ENCODE measurements at regions not wholly inside any gene's neighbourhood (a gene's known extent, or its start where the extent isn't known, plus 50 kb on each side); places are given as distances from the start of the nearest gene placed in this dataset.

DNA sequence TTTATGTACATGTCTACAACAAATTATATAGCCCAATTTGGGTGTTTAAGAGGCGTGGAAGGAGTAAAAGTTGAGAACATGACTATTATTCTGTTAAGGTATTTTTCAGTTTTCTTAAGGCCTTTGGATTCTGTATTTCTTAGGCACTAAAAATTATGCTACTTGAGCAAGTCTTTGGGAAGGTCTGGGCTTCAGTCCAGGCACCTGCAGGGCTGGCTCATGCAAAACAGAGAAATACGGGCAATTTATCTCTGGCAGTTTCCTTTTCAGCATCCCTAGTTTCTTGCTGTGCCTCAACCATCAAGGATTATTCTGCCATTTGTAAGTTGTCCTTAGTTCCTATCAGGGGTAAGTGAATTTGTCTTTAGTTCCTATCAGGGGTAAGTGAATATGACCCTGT is 358.8 kb upstream of the B3GALT2 start (continued):
- no peak for TF ChIP-seq FIP1L1 (IDR thresholded peaks at IDR 0.05; ENCODE audit: low read depth, low read length, poor library complexity, severe bottlenecking)
- no peak for TF ChIP-seq ELF1 (tag; IDR thresholded peaks at IDR 0.05)
- no peak for TF ChIP-seq KLF1 (tag; IDR thresholded peaks at IDR 0.05)
- TF ChIP-seq CAMTA2 (CRISPR knock-in tag; conservative IDR thresholded peaks at IDR 0.05) = no peak
- TF ChIP-seq, protein P1, sequence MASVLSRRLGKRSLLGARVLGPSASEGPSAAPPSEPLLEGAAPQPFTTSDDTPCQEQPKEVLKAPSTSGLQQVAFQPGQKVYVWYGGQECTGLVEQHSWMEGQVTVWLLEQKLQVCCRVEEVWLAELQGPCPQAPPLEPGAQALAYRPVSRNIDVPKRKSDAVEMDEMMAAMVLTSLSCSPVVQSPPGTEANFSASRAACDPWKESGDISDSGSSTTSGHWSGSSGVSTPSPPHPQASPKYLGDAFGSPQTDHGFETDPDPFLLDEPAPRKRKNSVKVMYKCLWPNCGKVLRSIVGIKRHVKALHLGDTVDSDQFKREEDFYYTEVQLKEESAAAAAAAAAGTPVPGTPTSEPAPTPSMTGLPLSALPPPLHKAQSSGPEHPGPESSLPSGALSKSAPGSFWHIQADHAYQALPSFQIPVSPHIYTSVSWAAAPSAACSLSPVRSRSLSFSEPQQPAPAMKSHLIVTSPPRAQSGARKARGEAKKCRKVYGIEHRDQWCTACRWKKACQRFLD (CRISPR knock-in tag; IDR thresholded peaks at IDR 0.05) = no peak

DNA sequence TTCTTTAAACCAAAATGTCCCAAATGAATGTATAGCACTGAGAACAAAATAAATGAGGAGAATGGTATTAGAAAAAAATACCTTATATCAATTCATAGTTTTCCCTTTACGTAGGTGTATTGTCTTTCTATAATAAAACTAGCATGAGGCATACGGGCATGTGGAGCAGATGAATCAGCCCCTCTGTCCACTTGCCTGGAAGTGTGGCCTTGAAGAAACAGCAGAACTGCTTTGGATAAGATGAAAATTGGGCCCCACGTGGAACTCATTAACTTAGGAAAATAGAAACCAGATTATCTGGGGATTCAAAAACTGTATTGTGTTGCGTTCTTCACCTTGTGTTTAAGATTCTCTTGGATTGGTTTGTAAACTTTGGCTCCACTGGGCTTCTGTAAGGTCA is 356.8 kb upstream of the B3GALT2 start:
- intact Hi-C loops (cut with micrococcal nuclease) (no loop called here), in situ Hi-C loops (cut with MboI) (no loop called here)
- H3K4me3 ChIP-seq = no peak overlapping the region
- ATAC-seq = no peak
- H2AFZ ChIP-seq (ENCODE audit: low read depth, low read length) = no peak overlapping the region
- FAIRE-seq = no peak
- no peaks in the 10 kb centered on the region for H3K9me1 ChIP-seq (ENCODE audit: control insufficient read depth, insufficient read depth, low read length)
- no peak for DNase-seq (ENCODE audit: extremely low read depth in 1 of 4, low spot score in 3 of 4)
- BruUV-seq (replicated peaks) = no TSS peak
- WGBS (ENCODE audit: insufficient coverage, low coverage, missing lambda C conversion rate) = 0% methylated on average over 4 of the region's 4 CpGs
- H4K20me1 ChIP-seq (replicated peaks; ENCODE audit: control insufficient read depth, insufficient read depth, low read length) = no peaks in the 10 kb centered on the region
- no peaks in the 10 kb centered on the region for H3K9me3 ChIP-seq (replicated peaks; ENCODE audit: control insufficient read depth, insufficient read depth, low read depth, low read length)
- ChIA-PET CTCF (ENCODE audit: low intra/inter-chr PET ratio) (no interaction called here), POLR2A (no interaction called here)
- H3K79me2 ChIP-seq (ENCODE audit: control insufficient read depth, insufficient read depth, low read length) = no peaks in the 10 kb centered on the region
- no peaks in the 10 kb centered on the region for H3K27me3 ChIP-seq (ENCODE audit: control insufficient read depth in 2 of 2, insufficient read depth in 2 of 2, low read length in 2 of 2)
- H3K36me3 ChIP-seq (ENCODE audit: control insufficient read depth, insufficient read depth, low read length) = no peaks in the 10 kb centered on the region
- no peak overlapping the region for H3K27ac ChIP-seq (ENCODE audit: extremely low read depth, low read depth, low read length)
- H3K9ac ChIP-seq (ENCODE audit: insufficient read depth in 1 of 2, low read depth in 2 of 2, low read length in 2 of 2) = no peak overlapping the region
- H3K4me2 ChIP-seq (ENCODE audit: insufficient read depth, low read length) = no peak overlapping the region
- no peaks in the 10 kb centered on the region for H3K4me1 ChIP-seq (replicated peaks in 1 of 2; ENCODE audit: control insufficient read depth in 2 of 2, insufficient read depth in 2 of 2, low read length in 2 of 2)
- TF ChIP-seq TCF7L2 (IDR thresholded peaks at IDR 0.05; ENCODE audit: low read depth, low read length) (no peak), EGR1 (conservative IDR thresholded peaks at IDR 0.05) (no peak), TEAD4 (IDR thresholded peaks at IDR 0.05; ENCODE audit: low read length) (no peak), TEAD4 (CRISPR knock-in tag; IDR thresholded peaks at IDR 0.05; ENCODE audit: borderline replicate concordance) (no peak), HEY1 (CRISPR knock-in tag; IDR thresholded peaks at IDR 0.05; ENCODE audit: borderline replicate concordance) (no peak), RNF2 (IDR thresholded peaks at IDR 0.05) (no peak), KAT8 (IDR thresholded peaks at IDR 0.05; ENCODE audit: low read depth) (no peak), FUS (optimal IDR thresholded peaks at IDR 0.05; ENCODE audit: low read depth, low read length) (no peak), MTA2 (IDR thresholded peaks at IDR 0.05; ENCODE audit: low read depth) (no peak), ZNF695 (CRISPR knock-in tag; IDR thresholded peaks at IDR 0.05) (no peak), POLR3G (IDR thresholded peaks at IDR 0.05; ENCODE audit: extremely low read depth, insufficient read length, insufficient replicate concordance) (no peak)
- TF ChIP-seq, protein P2, sequence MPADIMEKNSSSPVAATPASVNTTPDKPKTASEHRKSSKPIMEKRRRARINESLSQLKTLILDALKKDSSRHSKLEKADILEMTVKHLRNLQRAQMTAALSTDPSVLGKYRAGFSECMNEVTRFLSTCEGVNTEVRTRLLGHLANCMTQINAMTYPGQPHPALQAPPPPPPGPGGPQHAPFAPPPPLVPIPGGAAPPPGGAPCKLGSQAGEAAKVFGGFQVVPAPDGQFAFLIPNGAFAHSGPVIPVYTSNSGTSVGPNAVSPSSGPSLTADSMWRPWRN (IDR thresholded peaks at IDR 0.05; ENCODE audit: low read depth) = no peak
- TF ChIP-seq, protein P3, sequence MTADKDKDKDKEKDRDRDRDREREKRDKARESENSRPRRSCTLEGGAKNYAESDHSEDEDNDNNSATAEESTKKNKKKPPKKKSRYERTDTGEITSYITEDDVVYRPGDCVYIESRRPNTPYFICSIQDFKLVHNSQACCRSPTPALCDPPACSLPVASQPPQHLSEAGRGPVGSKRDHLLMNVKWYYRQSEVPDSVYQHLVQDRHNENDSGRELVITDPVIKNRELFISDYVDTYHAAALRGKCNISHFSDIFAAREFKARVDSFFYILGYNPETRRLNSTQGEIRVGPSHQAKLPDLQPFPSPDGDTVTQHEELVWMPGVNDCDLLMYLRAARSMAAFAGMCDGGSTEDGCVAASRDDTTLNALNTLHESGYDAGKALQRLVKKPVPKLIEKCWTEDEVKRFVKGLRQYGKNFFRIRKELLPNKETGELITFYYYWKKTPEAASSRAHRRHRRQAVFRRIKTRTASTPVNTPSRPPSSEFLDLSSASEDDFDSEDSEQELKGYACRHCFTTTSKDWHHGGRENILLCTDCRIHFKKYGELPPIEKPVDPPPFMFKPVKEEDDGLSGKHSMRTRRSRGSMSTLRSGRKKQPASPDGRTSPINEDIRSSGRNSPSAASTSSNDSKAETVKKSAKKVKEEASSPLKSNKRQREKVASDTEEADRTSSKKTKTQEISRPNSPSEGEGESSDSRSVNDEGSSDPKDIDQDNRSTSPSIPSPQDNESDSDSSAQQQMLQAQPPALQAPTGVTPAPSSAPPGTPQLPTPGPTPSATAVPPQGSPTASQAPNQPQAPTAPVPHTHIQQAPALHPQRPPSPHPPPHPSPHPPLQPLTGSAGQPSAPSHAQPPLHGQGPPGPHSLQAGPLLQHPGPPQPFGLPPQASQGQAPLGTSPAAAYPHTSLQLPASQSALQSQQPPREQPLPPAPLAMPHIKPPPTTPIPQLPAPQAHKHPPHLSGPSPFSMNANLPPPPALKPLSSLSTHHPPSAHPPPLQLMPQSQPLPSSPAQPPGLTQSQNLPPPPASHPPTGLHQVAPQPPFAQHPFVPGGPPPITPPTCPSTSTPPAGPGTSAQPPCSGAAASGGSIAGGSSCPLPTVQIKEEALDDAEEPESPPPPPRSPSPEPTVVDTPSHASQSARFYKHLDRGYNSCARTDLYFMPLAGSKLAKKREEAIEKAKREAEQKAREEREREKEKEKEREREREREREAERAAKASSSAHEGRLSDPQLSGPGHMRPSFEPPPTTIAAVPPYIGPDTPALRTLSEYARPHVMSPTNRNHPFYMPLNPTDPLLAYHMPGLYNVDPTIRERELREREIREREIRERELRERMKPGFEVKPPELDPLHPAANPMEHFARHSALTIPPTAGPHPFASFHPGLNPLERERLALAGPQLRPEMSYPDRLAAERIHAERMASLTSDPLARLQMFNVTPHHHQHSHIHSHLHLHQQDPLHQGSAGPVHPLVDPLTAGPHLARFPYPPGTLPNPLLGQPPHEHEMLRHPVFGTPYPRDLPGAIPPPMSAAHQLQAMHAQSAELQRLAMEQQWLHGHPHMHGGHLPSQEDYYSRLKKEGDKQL (CRISPR knock-in tag; IDR thresholded peaks at IDR 0.05; ENCODE audit: borderline replicate concordance) = no peak

Data from K562 (cell line).